HepG2 (cell line): ENCODE measurements at regions not wholly inside any gene's neighbourhood (a gene's known extent, or its start where the extent isn't known, plus 50 kb on each side); places are given as distances from the start of the nearest gene placed in this dataset.

Experiments
- ATAC-seq: fragments of 200-7000 bp; cut with Tn5 transposase; 3 replicates; pipeline ENCODE4 v1.9.1; 2020; ENCODE audit warnings: mild to moderate bottlenecking, moderate library complexity
- BruUV-seq: library from RNA; stranded (reverse); fragments of 400-500 nt; replicated peaks from 2 replicates; lab custom pipeline; 2021; lab: Mats Ljungman, UMichigan
- CTCF ChIA-PET: fragments of 300-600 bp; formaldehyde crosslinking; extraction: SDS; loops from one replicate; lab custom pipeline; 2021; ENCODE audit warnings: low total read pairs, inconsistent platforms, low intra/inter-chr PET ratio; lab: Yijun Ruan, JAX
- POLR2A ChIA-PET: fragments of 350-600 bp; sonication (Branson Sonifier 250); formaldehyde crosslinking; loops from one replicate; lab custom pipeline; 2020; ENCODE audit warnings: antibody characterized with exemption, inconsistent platforms; lab: Yijun Ruan, JAX
- DNase-seq: peaks from one replicate; pipeline ENCODE4 v3.0.0-alpha.2; 2015; ENCODE audit warnings: low spot score
- FAIRE-seq: peaks from 3 replicates; lab custom pipeline; 2011; peaks lifted over from hg19 to GRCh38; lab: Jason Lieb, UNC
- H2AFZ ChIP-seq: one replicate; pipeline ENCODE4 v1.6.1; 2011; ENCODE audit warnings: low read length, inconsistent platforms
- H3K27ac ChIP-seq: fragments of 300-600 bp; 3 replicates; pipeline ENCODE4 v1.8.0; 2011; ENCODE audit warnings: mixed run types, mild to moderate bottlenecking, mixed read lengths, low read length, inconsistent platforms; ENCODE audit not compliant: insufficient read depth; ENCODE audit errors: extremely low read length
- H3K27me3 ChIP-seq, 2 experiments: fragments of 200-600 bp in 1 of 2; 2 replicates in 1 of 2; 3 replicates in 1 of 2; pipeline versions ENCODE4 v1.6.0 to v1.8.0; 2011; ENCODE audit warnings: low read length in 2 of 2, mild to moderate bottlenecking in 2 of 2, moderate library complexity in 2 of 2, inconsistent platforms in 1 of 2; ENCODE audit not compliant: insufficient read depth in 2 of 2, control insufficient read depth in 1 of 2
- H3K36me3 ChIP-seq, 2 experiments: fragments of 200-600 bp in 1 of 2; replicated peaks in 1 of 2; 2 replicates in 1 of 2; 3 replicates in 1 of 2; pipeline versions ENCODE4 v1.5.1 to v1.8.0; 2011; ENCODE audit warnings: low read length in 2 of 2, inconsistent platforms in 1 of 2; ENCODE audit not compliant: insufficient read depth in 2 of 2, control insufficient read depth in 1 of 2
- H3K4me1 ChIP-seq: 2 replicates; pipeline ENCODE4 v1.5.1; 2012; ENCODE audit warnings: low read length, inconsistent platforms; ENCODE audit not compliant: insufficient read depth
- H3K4me2 ChIP-seq: 2 replicates; pipeline ENCODE4 v1.6.0; 2011; ENCODE audit warnings: low read depth, low read length, inconsistent platforms
- H3K4me3 ChIP-seq, 3 experiments: fragments of 200-600 bp in 1 of 3; sonication (generic), shearing (Covaris generic) in 1 of 3; replicated peaks in 1 of 3; 2 replicates each; pipeline ENCODE4 v1.5.1; 2011 to 2016; ENCODE audit warnings: low read length in 3 of 3, inconsistent platforms in 2 of 3, low read depth in 2 of 3, mild to moderate bottlenecking in 2 of 3, control low read depth in 1 of 3, mixed read lengths in 1 of 3; ENCODE audit not compliant: insufficient read depth in 1 of 3
- H3K79me2 ChIP-seq: one replicate; pipeline ENCODE4 v1.6.1; 2011; ENCODE audit warnings: low read length, inconsistent platforms; ENCODE audit not compliant: insufficient read depth
- H3K9ac ChIP-seq: 2 replicates; pipeline ENCODE4 v1.6.0; 2011; ENCODE audit warnings: mild to moderate bottlenecking, low read depth, low read length, inconsistent platforms; ENCODE audit not compliant: insufficient read depth
- H3K9me3 ChIP-seq: 2 replicates; pipeline ENCODE4 v1.5.1; 2012; ENCODE audit warnings: mild to moderate bottlenecking, low read length
- H4K20me1 ChIP-seq: 2 replicates; pipeline ENCODE4 v1.6.0; 2011; ENCODE audit warnings: inconsistent platforms, mild to moderate bottlenecking, low read length, moderate library complexity; ENCODE audit not compliant: insufficient read depth
- AGO2 ChIP-seq: fragments of 200-400 bp; formaldehyde crosslinking; optimal IDR thresholded peaks from 2 replicates; pipeline ENCODE3; 2017; ENCODE audit warnings: mild to moderate bottlenecking, low read depth, low read length, moderate library complexity
- ATF7 ChIP-seq, 2 experiments: fragments of 450-650 bp in 1 of 2; sonication (generic) in 1 of 2; formaldehyde crosslinking in 1 of 2; IDR thresholded peaks; 2 replicates each; pipeline versions ENCODE4 v1.4.0 to v1.6.1; 2016 to 2020; ENCODE audit warnings: antibody characterized with exemption in 1 of 2, mild to moderate bottlenecking in 1 of 2, missing genetic modification reagents in 1 of 2
- CBX1 ChIP-seq: IDR thresholded peaks from one replicate; pipeline ENCODE4 v1.6.1; 2016; ENCODE audit warnings: antibody characterized with exemption, low read depth
- FOSL1 ChIP-seq: sonication (generic); formaldehyde crosslinking; IDR thresholded peaks from 2 replicates; pipeline ENCODE4 v1.9.0; 2021; ENCODE audit warnings: missing genetic modification reagents, borderline replicate concordance
- KAT2B ChIP-seq: fragments of 150-350 bp; IDR thresholded peaks from 2 replicates; pipeline ENCODE4 v1.6.1; 2014; ENCODE audit warnings: low read depth, low read length, borderline replicate concordance
- KDM5A ChIP-seq: fragments of 200-600 bp; sonication (generic); IDR thresholded peaks from 2 replicates; pipeline ENCODE4 v1.7.0; 2018; ENCODE audit warnings: antibody characterized with exemption, mild to moderate bottlenecking, low read length, borderline replicate concordance
- ONECUT2 ChIP-seq: sonication (generic); formaldehyde crosslinking; IDR thresholded peaks from 2 replicates; pipeline ENCODE4 v1.4.0; 2020; ENCODE audit warnings: missing genetic modification reagents
- PHB2 ChIP-seq: fragments of 450-650 bp; IDR thresholded peaks from 2 replicates; pipeline ENCODE4 v1.6.1; 2018; ENCODE audit not compliant: partially characterized antibody
- REPIN1 ChIP-seq: sonication (generic); formaldehyde crosslinking; IDR thresholded peaks from 2 replicates; pipeline ENCODE4 v1.8.0; 2022; ENCODE audit warnings: missing genetic modification reagents, low read depth, mild to moderate bottlenecking, borderline replicate concordance
- SCMH1 ChIP-seq: sonication (generic); formaldehyde crosslinking; IDR thresholded peaks from 2 replicates; pipeline ENCODE4 v1.9.0; 2021; ENCODE audit warnings: missing genetic modification reagents, mild to moderate bottlenecking, borderline replicate concordance
- TCF12 ChIP-seq, 2 experiments: fragments of 450-650 bp in 1 of 2; sonication (generic) in 1 of 2; formaldehyde crosslinking in 1 of 2; IDR thresholded peaks; 2 replicates each; pipeline versions ENCODE4 v1.6.1 to v1.8.0; 2017 to 2022; ENCODE audit warnings: antibody characterized with exemption in 1 of 2, mild to moderate bottlenecking in 1 of 2, missing genetic modification reagents in 1 of 2, moderate library complexity in 1 of 2
- ZNF24 ChIP-seq: fragments of 450-650 bp; IDR thresholded peaks from 2 replicates; pipeline ENCODE4 v1.6.1; 2017; ENCODE audit warnings: antibody characterized with exemption, mild to moderate bottlenecking
- ZNF460 ChIP-seq: sonication (generic); formaldehyde crosslinking; IDR thresholded peaks from 2 replicates; pipeline ENCODE4 v1.5.1; 2020; ENCODE audit warnings: missing genetic modification reagents, mild to moderate bottlenecking, borderline replicate concordance
- WGBS: methylation state at CpG from one replicate; pipeline ENCODE4 v1.1.6; 2017; ENCODE audit warnings: low lambda C conversion rate; 5-methylcytosine and 5-hydroxymethylcytosine counted together
- in situ Hi-C: cut with HindIII; loops from 2 replicates; pipeline ENCODE4 v1.10.0; 2017; ENCODE audit warnings: low pct_unique_long_range_greater_than_20kb; ENCODE audit not compliant: extremely low pct_ligation_motif_present
- intact Hi-C: fragments of 100-400 bp; cut with micrococcal nuclease; formaldehyde crosslinking; loops from one replicate; pipeline ENCODE4 v1.10.0; 2022; ENCODE audit not compliant: unreplicated experiment
- TF ChIP-seq, protein P1 (sequence below): sonication (generic); formaldehyde crosslinking; IDR thresholded peaks from 2 replicates; pipeline ENCODE4 v1.4.0; 2020; ENCODE audit warnings: missing genetic modification reagents
- TF ChIP-seq, protein P2 (sequence below): sonication (generic); formaldehyde crosslinking; IDR thresholded peaks from 2 replicates; pipeline ENCODE4 v1.5.0; 2020; ENCODE audit warnings: mild to moderate bottlenecking, missing genetic modification reagents
- TF ChIP-seq, protein P3 (sequence below): sonication (generic); formaldehyde crosslinking; IDR thresholded peaks from 2 replicates; pipeline ENCODE4 v1.4.0; 2020; ENCODE audit warnings: missing genetic modification reagents
- TF ChIP-seq, protein P4 (sequence below): IDR thresholded peaks from 2 replicates; pipeline ENCODE4 v1.6.1; 2016

DNA sequence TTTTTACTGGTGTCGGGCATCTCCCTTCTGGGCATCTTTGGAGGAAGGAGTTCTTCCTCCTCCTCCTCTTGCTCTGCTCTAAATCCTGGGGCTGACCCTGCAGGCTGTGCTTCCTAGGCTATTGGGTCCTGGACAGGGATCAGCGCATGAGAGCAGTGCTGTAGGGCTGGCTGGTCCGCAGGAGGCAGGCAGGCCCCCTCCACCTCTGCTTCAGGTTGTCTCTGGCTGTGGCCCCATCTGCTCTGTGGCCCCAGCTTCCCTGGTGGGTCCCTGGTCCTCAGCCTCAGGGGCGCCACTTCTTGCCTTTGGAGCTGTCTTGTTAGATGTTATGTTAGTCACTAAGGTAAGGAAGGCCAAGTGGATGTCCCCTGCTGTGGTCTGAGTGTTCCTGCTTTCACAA lies 237.3 kb upstream of the PITRM1 start (continued):
- TF ChIP-seq KDM5A (no peak), AGO2 (no peak), ZNF460 (CRISPR knock-in tag) (no peak), PHB2 (no peak), ATF7 (IDR thresholded peaks at IDR 0.05) (no peak), ATF7 (CRISPR knock-in tag; IDR thresholded peaks at IDR 0.05) (no peak), ONECUT2 (CRISPR knock-in tag) (no peak), TCF12 (IDR thresholded peaks at IDR 0.05) (no peak), TCF12 (CRISPR knock-in tag; IDR thresholded peaks at IDR 0.05) (no peak)
- TF ChIP-seq, protein P1, sequence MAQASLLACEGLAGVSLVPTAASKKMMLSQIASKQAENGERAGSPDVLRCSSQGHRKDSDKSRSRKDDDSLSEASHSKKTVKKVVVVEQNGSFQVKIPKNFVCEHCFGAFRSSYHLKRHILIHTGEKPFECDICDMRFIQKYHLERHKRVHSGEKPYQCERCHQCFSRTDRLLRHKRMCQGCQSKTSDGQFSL (CRISPR knock-in tag), result no peak

DNA sequence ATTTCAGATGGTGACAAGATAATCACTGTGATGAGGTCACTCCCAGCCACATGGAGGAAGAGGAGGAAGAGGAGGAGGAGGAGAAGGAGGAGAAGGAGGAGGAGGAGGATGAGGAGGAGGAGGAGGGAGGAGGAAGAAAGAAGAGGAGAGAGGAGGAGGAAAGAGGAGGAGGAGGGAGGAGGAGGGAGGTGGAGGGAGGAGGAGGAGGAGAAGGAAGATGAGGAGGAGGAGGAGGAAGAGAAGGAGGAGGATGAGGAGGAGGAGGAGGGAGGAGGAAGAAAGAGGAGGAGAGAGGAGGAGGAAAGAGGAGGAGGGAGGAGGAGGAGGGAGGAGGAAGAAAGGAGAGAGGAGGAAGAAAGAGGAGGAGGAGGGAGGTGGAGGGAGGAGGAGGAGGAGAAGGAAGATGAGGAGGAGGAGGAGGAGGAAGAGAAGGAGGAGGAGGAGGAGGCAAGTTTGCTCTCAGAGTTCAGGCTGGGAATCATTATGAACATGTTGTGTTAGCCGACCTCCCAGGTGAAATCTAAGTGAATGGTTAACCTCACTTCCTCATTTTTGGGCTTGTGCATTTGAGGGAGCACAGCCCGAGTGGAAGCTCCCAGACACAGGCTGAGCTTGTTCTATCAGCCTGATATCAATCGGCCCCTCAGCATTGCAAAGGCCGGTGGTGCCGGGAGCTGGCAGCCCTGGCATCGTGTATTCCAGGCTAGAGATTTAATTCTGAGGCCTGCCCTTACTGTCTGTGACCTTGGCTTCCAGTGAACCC lies 236.2 kb upstream of the PITRM1 start:
- in situ Hi-C loops (no loop called here), intact Hi-C loops (no loop called here)
- TF ChIP-seq, protein P2, sequence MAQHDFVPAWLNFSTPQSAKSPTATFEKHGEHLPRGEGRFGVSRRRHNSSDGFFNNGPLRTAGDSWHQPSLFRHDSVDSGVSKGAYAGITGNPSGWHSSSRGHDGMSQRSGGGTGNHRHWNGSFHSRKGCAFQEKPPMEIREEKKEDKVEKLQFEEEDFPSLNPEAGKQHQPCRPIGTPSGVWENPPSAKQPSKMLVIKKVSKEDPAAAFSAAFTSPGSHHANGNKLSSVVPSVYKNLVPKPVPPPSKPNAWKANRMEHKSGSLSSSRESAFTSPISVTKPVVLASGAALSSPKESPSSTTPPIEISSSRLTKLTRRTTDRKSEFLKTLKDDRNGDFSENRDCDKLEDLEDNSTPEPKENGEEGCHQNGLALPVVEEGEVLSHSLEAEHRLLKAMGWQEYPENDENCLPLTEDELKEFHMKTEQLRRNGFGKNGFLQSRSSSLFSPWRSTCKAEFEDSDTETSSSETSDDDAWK (CRISPR knock-in tag), result no peak
- TF ChIP-seq SCMH1 (CRISPR knock-in tag) (no peak), ZNF24 (no peak), REPIN1 (CRISPR knock-in tag) (no peak), KAT2B (no peak), CBX1 (no peak), FOSL1 (CRISPR knock-in tag) (no peak), TCF12 (IDR thresholded peaks at IDR 0.05) (no peak), TCF12 (CRISPR knock-in tag; IDR thresholded peaks at IDR 0.05) (no peak)
- TF ChIP-seq, protein P3, sequence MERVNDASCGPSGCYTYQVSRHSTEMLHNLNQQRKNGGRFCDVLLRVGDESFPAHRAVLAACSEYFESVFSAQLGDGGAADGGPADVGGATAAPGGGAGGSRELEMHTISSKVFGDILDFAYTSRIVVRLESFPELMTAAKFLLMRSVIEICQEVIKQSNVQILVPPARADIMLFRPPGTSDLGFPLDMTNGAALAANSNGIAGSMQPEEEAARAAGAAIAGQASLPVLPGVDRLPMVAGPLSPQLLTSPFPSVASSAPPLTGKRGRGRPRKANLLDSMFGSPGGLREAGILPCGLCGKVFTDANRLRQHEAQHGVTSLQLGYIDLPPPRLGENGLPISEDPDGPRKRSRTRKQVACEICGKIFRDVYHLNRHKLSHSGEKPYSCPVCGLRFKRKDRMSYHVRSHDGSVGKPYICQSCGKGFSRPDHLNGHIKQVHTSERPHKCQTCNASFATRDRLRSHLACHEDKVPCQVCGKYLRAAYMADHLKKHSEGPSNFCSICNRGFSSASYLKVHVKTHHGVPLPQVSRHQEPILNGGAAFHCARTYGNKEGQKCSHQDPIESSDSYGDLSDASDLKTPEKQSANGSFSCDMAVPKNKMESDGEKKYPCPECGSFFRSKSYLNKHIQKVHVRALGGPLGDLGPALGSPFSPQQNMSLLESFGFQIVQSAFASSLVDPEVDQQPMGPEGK, result no peak
- TF ChIP-seq, protein P4, sequence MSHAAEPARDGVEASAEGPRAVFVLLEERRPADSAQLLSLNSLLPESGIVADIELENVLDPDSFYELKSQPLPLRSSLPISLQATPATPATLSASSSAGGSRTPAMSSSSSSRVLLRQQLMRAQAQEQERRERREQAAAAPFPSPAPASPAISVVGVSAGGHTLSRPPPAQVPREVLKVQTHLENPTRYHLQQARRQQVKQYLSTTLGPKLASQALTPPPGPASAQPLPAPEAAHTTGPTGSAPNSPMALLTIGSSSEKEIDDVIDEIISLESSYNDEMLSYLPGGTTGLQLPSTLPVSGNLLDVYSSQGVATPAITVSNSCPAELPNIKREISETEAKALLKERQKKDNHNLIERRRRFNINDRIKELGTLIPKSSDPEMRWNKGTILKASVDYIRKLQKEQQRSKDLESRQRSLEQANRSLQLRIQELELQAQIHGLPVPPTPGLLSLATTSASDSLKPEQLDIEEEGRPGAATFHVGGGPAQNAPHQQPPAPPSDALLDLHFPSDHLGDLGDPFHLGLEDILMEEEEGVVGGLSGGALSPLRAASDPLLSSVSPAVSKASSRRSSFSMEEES (CRISPR knock-in tag), result no peak

More for the DNA sequence above, 236.2 kb upstream of the PITRM1 start:
- Histone ChIP-seq H2AFZ (no peak overlapping the region), H3K9me3 (no peaks in the 10 kb centered on the region), H4K20me1 (no peaks in the 10 kb centered on the region), H3K27ac (no peak overlapping the region), H3K4me3 (no peak overlapping the region), H3K36me3 (no peaks in the 10 kb centered on the region), H3K79me2 (no peaks in the 10 kb centered on the region), H3K27me3 (peaks cover 7 to 38% of the 10 kb centered on the region in 2 experiments; a peak in 4 of 5 replicates), H3K4me1 (no peaks in the 10 kb centered on the region), H3K9ac (no peak overlapping the region), H3K4me2 (no peak overlapping the region)
- ATAC-seq (no peak), FAIRE-seq (no peak), DNase-seq (no peak)
- WGBS, result 4% methylated on average over 6 of the region's 6 CpGs
- no TSS peak for BruUV-seq
- ChIA-PET POLR2A (no interaction called here), CTCF (no interaction called here)
